Suprapubic skin (tissue), 4 donors: ENCODE measurements at regions not wholly inside any gene's neighbourhood (a gene's known extent, or its start where the extent isn't known, plus 50 kb on each side); places are given as distances from the start of the nearest gene placed in this dataset.

Experiments used
- DNase-seq, 2 donors: peaks; one replicate each; pipeline ENCODE4 v3.0.0-alpha.2; 2019; ENCODE audit warnings: low spot score in 2 of 2
- H3K27ac ChIP-seq: fragments of 200-600 bp; sonication (generic); one replicate; pipeline ENCODE4 v1.5.1; 2019
- H3K27me3 ChIP-seq: fragments of 200-600 bp; sonication (generic); one replicate; pipeline ENCODE4 v1.5.1; 2019
- H3K36me3 ChIP-seq: fragments of 200-600 bp; sonication (generic); one replicate; pipeline ENCODE4 v1.5.1; 2019
- H3K4me1 ChIP-seq: fragments of 200-600 bp; sonication (generic); one replicate; pipeline ENCODE4 v1.5.1; 2019
- H3K4me3 ChIP-seq: fragments of 200-600 bp; sonication (generic); one replicate; pipeline ENCODE4 v1.5.1; 2019; ENCODE audit warnings: mild to moderate bottlenecking
- H3K9me3 ChIP-seq: fragments of 200-600 bp; sonication (generic); one replicate; pipeline ENCODE4 v1.5.1; 2019
- CTCF ChIP-seq, 2 donors: fragments of 200-600 bp in 1 of 2; fragments of 450-650 bp in 1 of 2; sonication (generic) in 1 of 2; IDR thresholded peaks; one replicate each; pipeline ENCODE4 v1.5.1; 2016 to 2019; ENCODE audit warnings: antibody characterized with exemption in 2 of 2, mild to moderate bottlenecking in 1 of 2, moderate library complexity in 1 of 2
- EP300 ChIP-seq: sonication (generic); formaldehyde crosslinking; IDR thresholded peaks from one replicate; pipeline ENCODE4 v1.6.1; 2017; ENCODE audit warnings: antibody characterized with exemption
- POLR2A ChIP-seq, 2 donors: fragments of 450-650 bp; IDR thresholded peaks; one replicate each; pipeline ENCODE4 v1.6.1; 2017; ENCODE audit warnings: antibody characterized with exemption in 2 of 2, mild to moderate bottlenecking in 2 of 2, moderate library complexity in 2 of 2
- POLR2AphosphoS5 ChIP-seq, 3 donors: sonication (generic); formaldehyde crosslinking; IDR thresholded peaks; one replicate each; pipeline ENCODE4 v1.6.1; 2017; ENCODE audit warnings: antibody characterized with exemption in 3 of 3
- WGBS: methylation state at CpG from one replicate; pipeline ENCODE4 v1.1.5; 2018; 5-methylcytosine and 5-hydroxymethylcytosine counted together

GRCh38 chr7:125568799-125569198, 639.2 kb upstream of the POT1 start:
- no peaks in the 10 kb centered on the region for H3K36me3 ChIP-seq
- no peak for DNase-seq
- no peaks in the 10 kb centered on the region for H3K4me1 ChIP-seq
- H3K27ac ChIP-seq = no peak overlapping the region
- no peaks in the 10 kb centered on the region for H3K9me3 ChIP-seq
- H3K4me3 ChIP-seq = no peak overlapping the region
- TF ChIP-seq EP300 (no peak), POLR2AphosphoS5 (IDR thresholded peaks at IDR 0.05) (no peak), POLR2A (IDR thresholded peaks at IDR 0.05) (no peak), CTCF (IDR thresholded peaks at IDR 0.05) (no peak)
- no peaks in the 10 kb centered on the region for H3K27me3 ChIP-seq
- 80% methylated on average over 4 of the region's 4 CpGs for WGBS

GRCh38 chr7:125567686-125568085, 638.1 kb upstream of the POT1 start:
- H3K4me3 ChIP-seq = no peak overlapping the region
- 82% methylated on average over 2 of the region's 2 CpGs for WGBS
- no peaks in the 10 kb centered on the region for H3K36me3 ChIP-seq
- no peak overlapping the region for H3K27ac ChIP-seq
- no peaks in the 10 kb centered on the region for H3K4me1 ChIP-seq
- no peaks in the 10 kb centered on the region for H3K27me3 ChIP-seq
- no peak for DNase-seq
- TF ChIP-seq POLR2A (IDR thresholded peaks at IDR 0.05) (no peak), POLR2AphosphoS5 (IDR thresholded peaks at IDR 0.05) (no peak), CTCF (IDR thresholded peaks at IDR 0.05) (no peak), EP300 (no peak)
- H3K9me3 ChIP-seq = no peaks in the 10 kb centered on the region

- TF ChIP-seq CTCF (IDR thresholded peaks at IDR 0.05) = no peak
- TF ChIP-seq POLR2AphosphoS5 (IDR thresholded peaks at IDR 0.05) = no peak
- WGBS = 76% methylated on average over 12 of the region's 12 CpGs
- Histone ChIP-seq H3K4me3 (no peak overlapping the region), H3K27me3 (no peaks in the 10 kb centered on the region), H3K36me3 (no peaks in the 10 kb centered on the region), H3K9me3 (no peaks in the 10 kb centered on the region), H3K27ac (no peak overlapping the region), H3K4me1 (no peaks in the 10 kb centered on the region)
- no peak for DNase-seq
Measured at GRCh38 chr7:125563964-125564529, 634.4 kb upstream of the POT1 start.

GRCh38 chr7:125563557-125563956, 633.9 kb upstream of the POT1 start:
- TF ChIP-seq EP300 = no peak
- no peak for TF ChIP-seq POLR2AphosphoS5 (IDR thresholded peaks at IDR 0.05)
- TF ChIP-seq POLR2A (IDR thresholded peaks at IDR 0.05) = no peak
- TF ChIP-seq CTCF (IDR thresholded peaks at IDR 0.05) = no peak
- Histone ChIP-seq H3K4me1 (no peaks in the 10 kb centered on the region), H3K36me3 (no peaks in the 10 kb centered on the region), H3K4me3 (no peak overlapping the region), H3K9me3 (no peaks in the 10 kb centered on the region), H3K27me3 (no peaks in the 10 kb centered on the region), H3K27ac (no peak overlapping the region)
- 63% methylated on average over 9 of the region's 9 CpGs for WGBS
- DNase-seq = no peak

- no peak for TF ChIP-seq POLR2A (IDR thresholded peaks at IDR 0.05)
- Histone ChIP-seq H3K4me3 (no peak overlapping the region), H3K36me3 (no peaks in the 10 kb centered on the region), H3K4me1 (no peaks in the 10 kb centered on the region), H3K27me3 (no peaks in the 10 kb centered on the region), H3K9me3 (no peaks in the 10 kb centered on the region), H3K27ac (no peak overlapping the region)
- 35% methylated on average over 3 of the region's 3 CpGs for WGBS
- no peak for DNase-seq
Measured at GRCh38 chr7:125561006-125561405, 631.4 kb upstream of the POT1 start.

- no peak for TF ChIP-seq EP300
- TF ChIP-seq POLR2A (IDR thresholded peaks at IDR 0.05) = no peak
- TF ChIP-seq CTCF (IDR thresholded peaks at IDR 0.05) = no peak
- no peak for TF ChIP-seq POLR2AphosphoS5 (IDR thresholded peaks at IDR 0.05)
- no peaks in the 10 kb centered on the region for H3K27me3 ChIP-seq
- no peaks in the 10 kb centered on the region for H3K4me1 ChIP-seq
- H3K27ac ChIP-seq = no peak overlapping the region
- no peaks in the 10 kb centered on the region for H3K9me3 ChIP-seq
- WGBS = 49% methylated on average over 2 of the region's 2 CpGs
- DNase-seq = no peak
- no peak overlapping the region for H3K4me3 ChIP-seq
- H3K36me3 ChIP-seq = no peaks in the 10 kb centered on the region
Measured at GRCh38 chr7:125559921-125560320, 630.3 kb upstream of the POT1 start.
